Kidney (tissue), 13 donors: ENCODE measurements at regions not wholly inside any gene's neighbourhood (a gene's known extent, or its start where the extent isn't known, plus 50 kb on each side); places are given as distances from the start of the nearest gene placed in this dataset.

ENCODE experiments used
- DNase-seq, 5 donors: peaks; one replicate each; pipeline ENCODE4 v3.0.0-alpha.2; 2013 to 2020
- FAIRE-seq: peaks from 2 replicates; lab custom pipeline; 2012; peaks lifted over from hg19 to GRCh38; lab: Jason Lieb, UNC
- H3K27ac ChIP-seq, 2 donors: one replicate each; pipeline ENCODE4 v1.7.0; 2013; ENCODE audit warnings: low read depth in 2 of 2, low read length in 2 of 2, inconsistent platforms in 1 of 2
- H3K27me3 ChIP-seq: one replicate; pipeline ENCODE4 v1.7.1; 2013; ENCODE audit warnings: low read length, inconsistent platforms; ENCODE audit not compliant: control insufficient read depth, insufficient read depth
- H3K36me3 ChIP-seq, 3 donors: one replicate each; pipeline versions ENCODE4 v1.7.0 to v1.7.1; 2013; ENCODE audit warnings: low read length in 3 of 3, control low read depth in 1 of 3, inconsistent platforms in 1 of 3; ENCODE audit not compliant: insufficient read depth in 3 of 3, control insufficient read depth in 2 of 3
- H3K4me1 ChIP-seq, 3 donors: one replicate each; pipeline versions ENCODE4 v1.7.0 to v1.7.1; 2013; ENCODE audit warnings: low read length in 3 of 3, inconsistent platforms in 1 of 3, low read depth in 1 of 3; ENCODE audit not compliant: control insufficient read depth in 2 of 3, insufficient read depth in 2 of 3
- H3K4me3 ChIP-seq, 3 donors: one replicate each; pipeline versions ENCODE4 v1.7.0 to v1.8.1; 2013; ENCODE audit warnings: low read length in 3 of 3, control low read depth in 1 of 3, inconsistent platforms in 1 of 3
- H3K9ac ChIP-seq, 3 donors: one replicate each; pipeline versions ENCODE4 v1.7.0 to v1.7.1; 2013; ENCODE audit warnings: low read length in 3 of 3, control low read depth in 1 of 3, inconsistent platforms in 1 of 3
- H3K9me3 ChIP-seq, 3 donors: one replicate each; pipeline versions ENCODE4 v1.7.0 to v1.7.1; 2013; ENCODE audit warnings: low read length in 3 of 3, control low read depth in 1 of 3, inconsistent platforms in 1 of 3; ENCODE audit not compliant: control insufficient read depth in 2 of 3, insufficient read depth in 1 of 3
- CTCF ChIP-seq: IDR thresholded peaks from 3 replicates; pipeline ENCODE4 v1.5.1; 2012; ENCODE audit warnings: mild to moderate bottlenecking, moderate library complexity, borderline replicate concordance; ENCODE audit not compliant: insufficient read depth; ENCODE audit errors: extremely low read depth
- intact Hi-C: fragments of 100-400 bp; cut with DNase I; formaldehyde crosslinking; loops from one replicate; pipeline ENCODE4 v1.11.1; 2022
- donor health status: control.
- donor health status: control.
- donor health status: control.
- donor health status: control.
- donor health status: control.
- donor health status: DM: yes; HTN: yes; CAD: no.
- donor health status: Normal renal cell carcinoma (clear cell type).

GRCh38 chr20:42020316-42020715 lies 402.1 kb upstream of the CHD6 start:
- no peak for TF ChIP-seq CTCF
- intact Hi-C loops, result no loop called here
- Histone ChIP-seq H3K4me3 (no peak overlapping the region), H3K4me1 (no peaks in the 10 kb centered on the region), H3K9me3 (no peaks in the 10 kb centered on the region), H3K27ac (no peak overlapping the region), H3K9ac (no peak overlapping the region), H3K36me3 (no peaks in the 10 kb centered on the region), H3K27me3 (no peaks in the 10 kb centered on the region)
- no peak for DNase-seq
- no peak for FAIRE-seq

DNA sequence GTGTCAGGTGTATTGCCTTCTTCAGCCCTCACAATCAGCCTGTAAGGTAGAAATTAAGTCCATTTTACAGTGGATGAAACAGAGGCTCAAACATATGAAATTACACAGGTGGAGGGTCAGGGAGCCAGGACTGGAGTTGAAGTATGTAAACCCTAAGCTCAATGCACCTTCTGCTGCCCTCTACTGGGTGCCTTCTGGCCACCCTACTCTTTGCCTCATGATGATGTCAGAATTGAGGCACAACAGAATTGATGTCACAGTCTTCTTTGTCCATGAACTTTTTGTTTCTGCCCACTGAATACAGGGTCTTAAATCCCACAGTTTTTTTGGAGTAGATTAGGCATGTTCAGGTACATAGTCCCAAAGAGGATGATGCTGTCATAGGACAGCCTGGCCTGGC lies 400.8 kb upstream of the CHD6 start:
- TF ChIP-seq CTCF, result peak; percentile 7
- no peak for FAIRE-seq
- no peaks in the 10 kb centered on the region for H3K4me1 ChIP-seq
- H3K27me3 ChIP-seq, result no peaks in the 10 kb centered on the region
- H3K36me3 ChIP-seq, result no peaks in the 10 kb centered on the region
- no peak overlapping the region for H3K27ac ChIP-seq
- H3K4me3 ChIP-seq, result no peak overlapping the region
- intact Hi-C loops, result no loop called here
- no peaks in the 10 kb centered on the region for H3K9me3 ChIP-seq
- no peak overlapping the region for H3K9ac ChIP-seq
- peak in 1 of 5 donors; percentile 3 for DNase-seq

- intact Hi-C loops, result no loop called here
- no peak overlapping the region for H3K9ac ChIP-seq
- no peak for DNase-seq
- no peak for FAIRE-seq
- no peak overlapping the region for H3K4me3 ChIP-seq
- H3K36me3 ChIP-seq, result no peaks in the 10 kb centered on the region
- peaks cover 0 to 5% (median 0%) of the 10 kb centered on the region in 3 donors for H3K9me3 ChIP-seq
- no peak for TF ChIP-seq CTCF
- no peak overlapping the region for H3K27ac ChIP-seq
- H3K4me1 ChIP-seq, result no peaks in the 10 kb centered on the region
- no peaks in the 10 kb centered on the region for H3K27me3 ChIP-seq
Observed at GRCh38 chr20:42010090-42010489, 391.9 kb upstream of the CHD6 start.

DNA sequence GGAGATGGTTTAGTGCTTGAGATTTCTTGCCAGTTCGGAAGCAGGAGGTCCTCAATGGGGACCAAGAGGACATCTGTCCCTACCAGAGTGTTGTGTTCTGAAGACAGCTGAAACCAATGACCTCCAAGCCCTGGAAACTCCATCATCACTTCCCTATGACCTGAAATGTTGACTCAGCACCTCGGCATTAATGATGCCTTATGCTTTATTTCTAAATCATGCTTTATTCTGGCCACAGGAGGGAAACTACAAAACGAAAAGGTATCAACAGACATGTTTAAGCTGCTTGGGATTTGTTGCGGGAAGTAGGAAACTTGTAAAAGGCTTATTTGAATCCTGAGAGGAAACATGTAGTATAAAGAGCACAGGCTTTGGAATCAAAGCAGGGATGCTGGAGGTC lies 389.1 kb upstream of the CHD6 start:
- H3K9ac ChIP-seq, result no peak overlapping the region
- no peak for TF ChIP-seq CTCF
- FAIRE-seq (no peak), DNase-seq (no peak)
- H3K27ac ChIP-seq, result no peak overlapping the region
- no peaks in the 10 kb centered on the region for H3K36me3 ChIP-seq
- no peaks in the 10 kb centered on the region for H3K4me1 ChIP-seq
- peaks cover 0 to 5% (median 0%) of the 10 kb centered on the region in 3 donors for H3K9me3 ChIP-seq
- intact Hi-C loops, result no loop called here
- no peak overlapping the region for H3K4me3 ChIP-seq
- H3K27me3 ChIP-seq, result no peaks in the 10 kb centered on the region
